Breast epithelium (tissue), 4 donors: ENCODE measurements at regions not wholly inside any gene's neighbourhood (a gene's known extent, or its start where the extent isn't known, plus 50 kb on each side); places are given as distances from the start of the nearest gene placed in this dataset.

ENCODE experiments used
- DNase-seq, 2 donors: peaks; one replicate each; pipeline ENCODE4 v3.0.0-alpha.2; 2019; ENCODE audit warnings: low spot score in 2 of 2
- H3K27ac ChIP-seq, 2 donors: fragments of 200-600 bp; sonication (generic) in 1 of 2; one replicate each; pipeline ENCODE4 v1.5.1; 2016 to 2019; ENCODE audit warnings: mild to moderate bottlenecking in 1 of 2
- H3K27me3 ChIP-seq, 2 donors: fragments of 200-600 bp; sonication (generic) in 1 of 2; one replicate each; pipeline versions ENCODE4 v1.5.1 to v1.6.0; 2017 to 2019; ENCODE audit warnings: control low read depth in 1 of 2, mild to moderate bottlenecking in 1 of 2
- H3K36me3 ChIP-seq: fragments of 200-600 bp; one replicate; pipeline ENCODE4 v1.5.1; 2019
- H3K4me1 ChIP-seq, 2 donors: fragments of 200-600 bp; sonication (generic); one replicate each; pipeline ENCODE4 v1.5.1; 2016 to 2019; ENCODE audit warnings: control low read depth in 1 of 2
- H3K4me3 ChIP-seq, 3 donors: fragments of 200-600 bp; sonication (generic); 1 replicate in 2 of 3; 2 replicates in 1 of 3; pipeline ENCODE4 v1.5.1; 2016 to 2019; ENCODE audit warnings: mild to moderate bottlenecking in 3 of 3, moderate library complexity in 2 of 3
- H3K9me3 ChIP-seq, 2 donors: fragments of 200-600 bp; sonication (generic) in 1 of 2; one replicate each; pipeline ENCODE4 v1.5.1; 2016 to 2019; ENCODE audit warnings: control low read depth in 1 of 2
- CTCF ChIP-seq, 3 donors: fragments of 450-650 bp; IDR thresholded peaks; one replicate each; pipeline ENCODE4 v1.5.1; 2016 to 2017; ENCODE audit warnings: antibody characterized with exemption in 3 of 3, mild to moderate bottlenecking in 3 of 3, moderate library complexity in 3 of 3
- POLR2A ChIP-seq: fragments of 450-650 bp; IDR thresholded peaks from one replicate; pipeline ENCODE4 v1.6.1; 2016; ENCODE audit warnings: antibody characterized with exemption, mild to moderate bottlenecking, moderate library complexity
- POLR2AphosphoS5 ChIP-seq, 3 donors: sonication (generic); formaldehyde crosslinking; IDR thresholded peaks; one replicate each; pipeline ENCODE4 v1.6.1; 2017; ENCODE audit warnings: antibody characterized with exemption in 3 of 3
- intact Hi-C: fragments of 100-400 bp; cut with DNase I; formaldehyde crosslinking; loops from one replicate; pipeline ENCODE4 v1.15.1; 2023; ENCODE audit warnings: low total_unique reads

DNA sequence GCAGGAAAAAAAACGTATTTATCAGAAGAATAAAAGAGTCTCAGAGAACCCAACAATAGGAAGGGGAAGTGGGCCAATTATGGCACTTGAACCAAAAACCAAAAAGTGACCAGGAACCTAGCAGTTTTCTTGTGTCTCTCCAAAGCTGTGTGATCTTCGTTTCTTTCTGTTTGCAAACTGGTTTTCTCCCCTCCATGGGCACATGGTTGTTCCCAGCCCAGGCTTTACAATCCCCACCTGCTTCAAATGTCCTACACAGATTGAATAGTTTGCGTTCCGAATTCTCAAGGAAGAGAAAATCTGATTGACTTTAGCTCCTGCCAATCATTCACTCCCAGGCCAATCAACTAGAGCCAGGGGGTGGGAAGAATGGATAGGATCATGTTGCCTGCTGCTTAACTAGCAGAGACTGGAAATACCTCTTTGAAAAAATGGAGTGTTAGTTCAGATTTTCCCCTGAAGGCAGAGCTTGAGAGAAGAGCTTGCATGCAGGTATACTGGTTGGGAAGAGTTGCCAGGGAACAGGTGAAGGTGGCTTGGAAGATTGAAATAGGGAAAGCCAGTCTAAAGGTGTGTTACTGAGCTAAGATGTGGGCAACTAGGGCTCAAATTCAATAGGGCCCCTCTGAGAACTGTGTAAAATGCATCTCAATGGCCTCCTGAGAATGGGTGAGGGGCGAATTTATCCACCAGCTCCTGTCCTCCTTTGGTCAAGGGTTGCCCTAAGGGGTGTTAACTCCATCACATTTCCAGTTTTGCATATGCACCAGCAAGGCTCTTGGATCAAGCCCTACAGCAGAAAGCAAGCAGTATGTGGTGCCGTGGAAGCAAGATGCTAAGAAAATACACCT is 106.4 kb upstream of the SRRM4 start:
- TF ChIP-seq POLR2A (no peak), CTCF (IDR thresholded peaks at IDR 0.05) (no peak)
- Histone ChIP-seq H3K27me3 (peaks cover 0 to 2% of the 10 kb centered on the region in 2 donors), H3K9me3 (no peaks in the 10 kb centered on the region), H3K27ac (no peak overlapping the region), H3K36me3 (no peaks in the 10 kb centered on the region), H3K4me3 (no peak overlapping the region), H3K4me1 (no peaks in the 10 kb centered on the region)
- intact Hi-C loops, result no loop called here
- DNase-seq, result no peak

- Histone ChIP-seq H3K4me3 (no peak overlapping the region), H3K27ac (no peak overlapping the region), H3K4me1 (no peaks in the 10 kb centered on the region), H3K27me3 (peaks cover 0 to 2% of the 10 kb centered on the region in 2 donors), H3K9me3 (peaks cover 0 to 12% of the 10 kb centered on the region in 2 donors), H3K36me3 (no peaks in the 10 kb centered on the region)
- intact Hi-C loops, result no loop called here
- TF ChIP-seq CTCF (IDR thresholded peaks at IDR 0.05) (no peak), POLR2AphosphoS5 (IDR thresholded peaks at IDR 0.05) (no peak), POLR2A (no peak)
- DNase-seq, result no peak
These were observed 100.4 kb upstream of the SRRM4 start for GRCh38 chr12:118880720-118881493.

- intact Hi-C loops, result no loop called here
- Histone ChIP-seq H3K9me3 (peaks cover 0 to 12% of the 10 kb centered on the region in 2 donors), H3K4me3 (no peak overlapping the region), H3K27me3 (no peaks in the 10 kb centered on the region), H3K36me3 (no peaks in the 10 kb centered on the region), H3K27ac (no peak overlapping the region), H3K4me1 (no peaks in the 10 kb centered on the region)
- no peak for DNase-seq
- TF ChIP-seq POLR2A, result peak; percentile 6
- no peak for TF ChIP-seq CTCF (IDR thresholded peaks at IDR 0.05)
- no peak for TF ChIP-seq POLR2AphosphoS5 (IDR thresholded peaks at IDR 0.05)
These were observed 97.1 kb upstream of the SRRM4 start for GRCh38 chr12:118884226-118884625.

GRCh38 chr12:118900993-118901392 is 80.3 kb upstream of the SRRM4 start:
- no peak for DNase-seq
- Histone ChIP-seq H3K27ac (no peak overlapping the region), H3K36me3 (no peaks in the 10 kb centered on the region), H3K9me3 (peaks cover 0 to 9% of the 10 kb centered on the region in 2 donors), H3K27me3 (no peaks in the 10 kb centered on the region), H3K4me3 (no peak overlapping the region), H3K4me1 (no peaks in the 10 kb centered on the region)
- intact Hi-C loops, result no loop called here
- no peak for TF ChIP-seq POLR2AphosphoS5 (IDR thresholded peaks at IDR 0.05)

DNA sequence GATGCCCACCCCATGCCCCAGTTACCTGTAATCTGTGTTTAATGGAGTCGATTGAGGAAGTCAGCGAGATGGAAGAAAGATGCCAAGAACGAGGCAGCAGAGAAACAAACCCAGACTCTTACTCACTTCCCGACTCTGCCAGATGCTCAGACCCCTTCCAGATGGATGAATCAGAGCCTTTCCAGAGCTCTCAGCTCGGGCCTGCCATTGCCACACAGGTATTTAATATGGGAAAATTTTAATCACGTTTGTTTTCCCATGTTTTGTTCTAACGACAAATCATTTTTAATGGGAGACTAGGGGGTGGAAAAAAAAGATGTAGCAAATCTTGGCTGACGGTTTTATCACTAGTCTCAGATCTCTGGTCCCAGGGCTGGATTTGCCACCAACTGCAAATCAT is 72.5 kb upstream of the SRRM4 start:
- peaks cover 0 to 9% of the 10 kb centered on the region in 2 donors for H3K27me3 ChIP-seq
- no peak overlapping the region for H3K27ac ChIP-seq
- DNase-seq, result no peak
- no peak overlapping the region for H3K4me3 ChIP-seq
- no peaks in the 10 kb centered on the region for H3K4me1 ChIP-seq
- H3K36me3 ChIP-seq, result no peaks in the 10 kb centered on the region
- H3K9me3 ChIP-seq, result peaks cover 0 to 5% of the 10 kb centered on the region in 2 donors
- intact Hi-C loops, result no loop called here
- TF ChIP-seq CTCF (IDR thresholded peaks at IDR 0.05) (no peak), POLR2AphosphoS5 (IDR thresholded peaks at IDR 0.05) (no peak), POLR2A (no peak)
